ACC112 (cell line): ENCODE measurements at regions not wholly inside any gene's neighbourhood (a gene's known extent, or its start where the extent isn't known, plus 50 kb on each side); places are given as distances from the start of the nearest gene placed in this dataset.

Experiments used
- H2AFZ ChIP-seq: fragments of 200-600 bp; sonication (generic); one replicate; pipeline ENCODE4 v1.6.0; 2017; ENCODE audit warnings: antibody characterized with exemption, low read length; ENCODE audit not compliant: unreplicated experiment
- H3K27ac ChIP-seq: fragments of 200-600 bp; sonication (generic); 2 replicates; pipeline ENCODE4 v1.5.1; 2014; ENCODE audit warnings: low read depth, mild to moderate bottlenecking, antibody characterized with exemption, low read length, moderate library complexity
- H3K27me3 ChIP-seq: fragments of 200-600 bp; sonication (generic); 2 replicates; pipeline ENCODE4 v1.6.1; 2014; ENCODE audit warnings: mild to moderate bottlenecking, antibody characterized with exemption, low read length, moderate library complexity, mixed read lengths; ENCODE audit not compliant: insufficient read depth
- H3K36me3 ChIP-seq: fragments of 200-600 bp; sonication (generic); 2 replicates; pipeline ENCODE4 v1.6.1; 2016; ENCODE audit warnings: mild to moderate bottlenecking, antibody characterized with exemption, low read length, moderate library complexity, mixed read lengths; ENCODE audit not compliant: insufficient read depth
- H3K4me1 ChIP-seq: fragments of 200-600 bp; sonication (generic); one replicate; pipeline ENCODE4 v1.6.1; 2016; ENCODE audit warnings: low read length, mixed read lengths; ENCODE audit not compliant: insufficient read depth, unreplicated experiment, control insufficient read depth
- H3K4me3 ChIP-seq: fragments of 200-600 bp; sonication (generic); 2 replicates; pipeline ENCODE4 v1.5.1; 2014; ENCODE audit warnings: mild to moderate bottlenecking, low read depth, low read length
- H3K79me2 ChIP-seq: fragments of 200-600 bp; sonication (generic); one replicate; pipeline ENCODE4 v1.6.0; 2016; ENCODE audit warnings: low read length; ENCODE audit not compliant: control insufficient read depth, unreplicated experiment, insufficient read depth

- Histone ChIP-seq H3K4me1 (no peaks in the 10 kb centered on the region), H3K4me3 (no peak overlapping the region), H2AFZ (no peak overlapping the region), H3K79me2 (no peaks in the 10 kb centered on the region), H3K27ac (no peak overlapping the region), H3K36me3 (no peaks in the 10 kb centered on the region), H3K27me3 (no peaks in the 10 kb centered on the region)
Observed at GRCh38 chr2:22887845-22888244, 497.1 kb upstream of the KLHL29 start.

GRCh38 chr2:22890132-22890531 lies 494.8 kb upstream of the KLHL29 start:
- no peaks in the 10 kb centered on the region for H3K4me1 ChIP-seq
- no peaks in the 10 kb centered on the region for H3K27me3 ChIP-seq
- H3K27ac ChIP-seq, result no peak overlapping the region
- H3K79me2 ChIP-seq, result no peaks in the 10 kb centered on the region
- no peak overlapping the region for H2AFZ ChIP-seq
- H3K36me3 ChIP-seq, result no peaks in the 10 kb centered on the region
- H3K4me3 ChIP-seq, result no peak overlapping the region

GRCh38 chr2:22893761-22894517 lies 491.0 kb upstream of the KLHL29 start:
- Histone ChIP-seq H3K4me3 (no peak overlapping the region), H3K4me1 (no peaks in the 10 kb centered on the region)

GRCh38 chr2:22894761-22895160 lies 490.2 kb upstream of the KLHL29 start:
- H3K4me1 ChIP-seq, result no peaks in the 10 kb centered on the region
- H3K79me2 ChIP-seq, result no peaks in the 10 kb centered on the region

More at GRCh38 chr2:22893761-22894517, 491.0 kb upstream of the KLHL29 start:
- Histone ChIP-seq H3K27ac (no peak overlapping the region), H3K27me3 (no peaks in the 10 kb centered on the region), H3K79me2 (no peaks in the 10 kb centered on the region), H2AFZ (no peak overlapping the region), H3K36me3 (no peaks in the 10 kb centered on the region)

GRCh38 chr2:22897428-22897827 lies 487.6 kb upstream of the KLHL29 start:
- H3K27me3 ChIP-seq, result no peaks in the 10 kb centered on the region
- H2AFZ ChIP-seq, result no peak overlapping the region

More at GRCh38 chr2:22894761-22895160, 490.2 kb upstream of the KLHL29 start:
- Histone ChIP-seq H2AFZ (no peak overlapping the region), H3K4me3 (no peak overlapping the region), H3K27me3 (no peaks in the 10 kb centered on the region), H3K36me3 (no peaks in the 10 kb centered on the region), H3K27ac (no peak overlapping the region)

GRCh38 chr2:22900674-22901073 lies 484.3 kb upstream of the KLHL29 start:
- no peaks in the 10 kb centered on the region for H3K36me3 ChIP-seq
- H3K79me2 ChIP-seq, result no peaks in the 10 kb centered on the region
- H3K27ac ChIP-seq, result no peak overlapping the region
- no peak overlapping the region for H3K4me3 ChIP-seq
- no peaks in the 10 kb centered on the region for H3K27me3 ChIP-seq
- H2AFZ ChIP-seq, result no peak overlapping the region
- H3K4me1 ChIP-seq, result no peaks in the 10 kb centered on the region

More at GRCh38 chr2:22897428-22897827, 487.6 kb upstream of the KLHL29 start:
- Histone ChIP-seq H3K36me3 (no peaks in the 10 kb centered on the region), H3K4me3 (no peak overlapping the region), H3K79me2 (no peaks in the 10 kb centered on the region), H3K4me1 (no peaks in the 10 kb centered on the region), H3K27ac (no peak overlapping the region)

GRCh38 chr2:22901471-22902179 lies 483.4 kb upstream of the KLHL29 start:
- Histone ChIP-seq H3K27ac (no peak overlapping the region), H3K4me1 (no peaks in the 10 kb centered on the region), H3K4me3 (no peak overlapping the region), H2AFZ (no peak overlapping the region), H3K27me3 (no peaks in the 10 kb centered on the region), H3K36me3 (no peaks in the 10 kb centered on the region), H3K79me2 (no peaks in the 10 kb centered on the region)

- no peaks in the 10 kb centered on the region for H3K27me3 ChIP-seq
- H3K79me2 ChIP-seq, result no peaks in the 10 kb centered on the region
- H2AFZ ChIP-seq, result no peak overlapping the region
- H3K27ac ChIP-seq, result no peak overlapping the region
- no peaks in the 10 kb centered on the region for H3K4me1 ChIP-seq
- H3K4me3 ChIP-seq, result no peak overlapping the region
- H3K36me3 ChIP-seq, result no peaks in the 10 kb centered on the region
Observed at GRCh38 chr2:22902180-22902550, 482.8 kb upstream of the KLHL29 start.

GRCh38 chr2:22902662-22903165 lies 482.3 kb upstream of the KLHL29 start:
- Histone ChIP-seq H3K79me2 (no peaks in the 10 kb centered on the region), H3K27me3 (no peaks in the 10 kb centered on the region), H2AFZ (no peak overlapping the region), H3K4me1 (no peaks in the 10 kb centered on the region), H3K27ac (no peak overlapping the region), H3K4me3 (no peak overlapping the region), H3K36me3 (no peaks in the 10 kb centered on the region)

- no peak overlapping the region for H2AFZ ChIP-seq
- H3K4me3 ChIP-seq, result no peak overlapping the region
- no peaks in the 10 kb centered on the region for H3K27me3 ChIP-seq
- H3K27ac ChIP-seq, result no peak overlapping the region
- H3K4me1 ChIP-seq, result no peaks in the 10 kb centered on the region
- no peaks in the 10 kb centered on the region for H3K79me2 ChIP-seq
- no peaks in the 10 kb centered on the region for H3K36me3 ChIP-seq
Observed at GRCh38 chr2:22903616-22904015, 481.4 kb upstream of the KLHL29 start.
